H9 (cell line): ENCODE measurements at regions not wholly inside any gene's neighbourhood (a gene's known extent, or its start where the extent isn't known, plus 50 kb on each side); places are given as distances from the start of the nearest gene placed in this dataset.
"Not testable (repeated sequence)": the region's sequence is repeated elsewhere in the genome, so short reads cannot be mapped to it uniquely, and the experiment has no call there.

Experiments
- DNase-seq: peaks from one replicate; pipeline ENCODE4 v3.0.0-alpha.2; 2017
- H2AFZ ChIP-seq: one replicate; pipeline ENCODE4 v1.6.1; 2013; ENCODE audit warnings: mild to moderate bottlenecking, low read length, control low read depth, moderate library complexity
- H2AK5ac ChIP-seq: 2 replicates; pipeline ENCODE4 v1.6.1; 2013; ENCODE audit warnings: low read length, control low read depth, mixed read lengths; ENCODE audit not compliant: insufficient read length
- H2BK120ac ChIP-seq: one replicate; pipeline ENCODE4 v1.6.1; 2013; ENCODE audit warnings: low read depth, mild to moderate bottlenecking, low read length, control low read depth, inconsistent platforms; ENCODE audit not compliant: poor library complexity, severe bottlenecking
- H2BK12ac ChIP-seq: 2 replicates; pipeline ENCODE4 v1.6.1; 2013; ENCODE audit warnings: low read length, control low read depth, mixed read lengths, low read depth; ENCODE audit not compliant: insufficient read length
- H2BK15ac ChIP-seq: 2 replicates; pipeline ENCODE4 v1.6.1; 2013; ENCODE audit warnings: low read depth, low read length, control low read depth
- H2BK20ac ChIP-seq: one replicate; pipeline ENCODE4 v1.6.1; 2013; ENCODE audit warnings: low read depth, mild to moderate bottlenecking, low read length, control low read depth, inconsistent platforms; ENCODE audit not compliant: poor library complexity, severe bottlenecking
- H2BK5ac ChIP-seq: 2 replicates; pipeline ENCODE4 v1.6.1; 2013; ENCODE audit warnings: low read length, control low read depth, mixed read lengths; ENCODE audit not compliant: insufficient read length
- H3K14ac ChIP-seq: 2 replicates; pipeline ENCODE4 v1.6.1; 2013; ENCODE audit warnings: low read length, control low read depth; ENCODE audit not compliant: insufficient read depth
- H3K18ac ChIP-seq: 2 replicates; pipeline ENCODE4 v1.6.1; 2013; ENCODE audit warnings: low read depth, mild to moderate bottlenecking, mixed read lengths, low read length, control low read depth; ENCODE audit not compliant: insufficient read length
- H3K23ac ChIP-seq: 2 replicates; pipeline ENCODE4 v1.6.1; 2013; ENCODE audit warnings: low read length, control low read depth, mixed read lengths, low read depth; ENCODE audit not compliant: insufficient read length
- H3K23me2 ChIP-seq: 2 replicates; pipeline ENCODE4 v1.6.1; 2013; ENCODE audit warnings: low read depth, mild to moderate bottlenecking, mixed read lengths, low read length, control low read depth; ENCODE audit not compliant: insufficient read length, poor library complexity, severe bottlenecking
- H3K27ac ChIP-seq: 2 replicates; pipeline ENCODE4 v1.5.1; 2013; ENCODE audit warnings: low read length, control low read depth, mixed read lengths, low read depth; ENCODE audit not compliant: insufficient read length
- H3K27me3 ChIP-seq: 2 replicates; pipeline ENCODE4 v1.6.1; 2013; ENCODE audit warnings: low read length, control low read depth, inconsistent platforms; ENCODE audit not compliant: insufficient read depth
- H3K4ac ChIP-seq: 2 replicates; pipeline ENCODE4 v1.6.1; 2013; ENCODE audit warnings: low read depth, mild to moderate bottlenecking, control low read depth, inconsistent platforms, low read length, moderate library complexity
- H3K4me1 ChIP-seq: 2 replicates; pipeline ENCODE4 v1.6.1; 2013; ENCODE audit warnings: low read length, control low read depth, inconsistent platforms; ENCODE audit not compliant: insufficient read depth
- H3K4me2 ChIP-seq: 2 replicates; pipeline ENCODE4 v1.6.1; 2013; ENCODE audit warnings: low read length, control low read depth, mixed read lengths; ENCODE audit not compliant: insufficient read length, insufficient read depth
- H3K56ac ChIP-seq: 2 replicates; pipeline ENCODE4 v1.6.1; 2013; ENCODE audit warnings: low read depth, mild to moderate bottlenecking, mixed read lengths, low read length, control low read depth; ENCODE audit not compliant: insufficient read length
- H3K79me1 ChIP-seq: 2 replicates; pipeline ENCODE4 v1.6.1; 2013; ENCODE audit warnings: low read depth, mild to moderate bottlenecking, moderate library complexity, low read length, control low read depth, inconsistent platforms; ENCODE audit not compliant: insufficient read depth, poor library complexity, severe bottlenecking
- H3K79me2 ChIP-seq: 2 replicates; pipeline ENCODE4 v1.6.1; 2013; ENCODE audit warnings: low read length, control low read depth, inconsistent platforms; ENCODE audit not compliant: insufficient read depth
- H3K9ac ChIP-seq: 2 replicates; pipeline ENCODE4 v1.6.1; 2013; ENCODE audit warnings: low read length, control low read depth, mixed read lengths; ENCODE audit not compliant: insufficient read length; ENCODE audit errors: extremely low read depth
- H3K9me3 ChIP-seq: one replicate; pipeline ENCODE4 v1.6.1; 2013; ENCODE audit warnings: low read depth, low read length, inconsistent platforms; ENCODE audit not compliant: control insufficient read depth
- H3T11ph ChIP-seq: one replicate; pipeline ENCODE4 v1.6.1; 2013; ENCODE audit warnings: mild to moderate bottlenecking, low read length, control low read depth, inconsistent platforms
- H4K20me1 ChIP-seq: one replicate; pipeline ENCODE4 v1.6.1; 2013; ENCODE audit not compliant: control insufficient read depth, insufficient read length, insufficient read depth
- H4K5ac ChIP-seq: 2 replicates; pipeline ENCODE4 v1.6.1; 2013; ENCODE audit warnings: low read depth, mild to moderate bottlenecking, mixed read lengths, low read length, control low read depth; ENCODE audit not compliant: insufficient read length
- H4K8ac ChIP-seq: replicated peaks from 2 replicates; pipeline ENCODE4 v1.6.1; 2013; ENCODE audit warnings: low read length, control low read depth, mixed read lengths, low read depth; ENCODE audit not compliant: insufficient read length
- H4K91ac ChIP-seq: 2 replicates; pipeline ENCODE4 v1.6.1; 2013; ENCODE audit warnings: low read depth, mild to moderate bottlenecking, moderate library complexity, mixed read lengths, low read length, control low read depth; ENCODE audit not compliant: insufficient read length
- H3K27ac Mint-ChIP-seq, 3 experiments: 2 replicates in 2 of 3; 3 replicates in 1 of 3; pipeline ENCODE4 v1.8.0; 2020 to 2021; ENCODE audit warnings: mixed read lengths in 3 of 3, mild to moderate bottlenecking in 1 of 3, moderate library complexity in 1 of 3
- H3K27me3 Mint-ChIP-seq: 2 replicates; pipeline ENCODE4 v1.8.0; 2021; ENCODE audit warnings: low read depth, mild to moderate bottlenecking, moderate library complexity, mixed read lengths
- H3K36me3 Mint-ChIP-seq, 3 experiments: 2 replicates in 2 of 3; 3 replicates in 1 of 3; pipeline ENCODE4 v1.8.0; 2020 to 2021; ENCODE audit warnings: low read depth in 3 of 3, mixed read lengths in 3 of 3; ENCODE audit not compliant: insufficient read depth in 1 of 3
- H3K4me1 Mint-ChIP-seq, 2 experiments: 2 replicates each; pipeline ENCODE4 v1.8.0; 2020; ENCODE audit warnings: mixed read lengths in 2 of 2
- H3K4me3 Mint-ChIP-seq, 2 experiments: 2 replicates in 1 of 2; 3 replicates in 1 of 2; pipeline ENCODE4 v1.8.0; 2020 to 2021; ENCODE audit warnings: mild to moderate bottlenecking in 2 of 2, mixed read lengths in 2 of 2, moderate library complexity in 1 of 2
- H3K9me3 Mint-ChIP-seq, 2 experiments: 2 replicates in 1 of 2; 3 replicates in 1 of 2; pipeline ENCODE4 v1.8.0; 2020; ENCODE audit warnings: mild to moderate bottlenecking in 2 of 2, mixed read lengths in 2 of 2, moderate library complexity in 1 of 2
- CTCF ChIP-seq: fragments of 200-600 bp; sonication (generic); conservative IDR thresholded peaks from 3 replicates; pipeline ENCODE4 v1.8.0; 2021; ENCODE audit warnings: antibody characterized with exemption, mild to moderate bottlenecking
- WGBS: extraction: QIAGEN DNeasy Blood & Tissue Kit; methylation state at CpG from one replicate; pipeline ENCODE4 v1.1.7; 2013; ENCODE audit warnings: missing lambda C conversion rate, low lambda C conversion rate, mixed read lengths; ENCODE audit not compliant: insufficient read length; ENCODE audit errors: extremely low coverage; 5-methylcytosine and 5-hydroxymethylcytosine counted together

- H2BK5ac ChIP-seq, result no peak overlapping the region
- H3K9ac ChIP-seq, result no peak overlapping the region
- no peak overlapping the region for H2BK20ac ChIP-seq
- no peak overlapping the region for H3K27ac ChIP-seq
- H2BK120ac ChIP-seq, result no peak overlapping the region
- no peak overlapping the region for H3K4me2 ChIP-seq
- no peak overlapping the region for H2BK15ac ChIP-seq
- no peak for DNase-seq
- no peak overlapping the region for H4K8ac ChIP-seq
- no peak overlapping the region for H3K23ac ChIP-seq
- H3K9me3 ChIP-seq, result peaks cover 19% of the 10 kb centered on the region
- H3T11ph ChIP-seq, result no peak overlapping the region
- no peak overlapping the region for H4K5ac ChIP-seq
- no peak for TF ChIP-seq CTCF
- H3K9me3 Mint-ChIP-seq, result peaks cover 33 to 35% of the 10 kb centered on the region in 2 experiments
- H3K4me1 ChIP-seq, result no peaks in the 10 kb centered on the region
- H3K27ac Mint-ChIP-seq, result no peak overlapping the region
- no peak overlapping the region for H3K14ac ChIP-seq
- no peak overlapping the region for H3K56ac ChIP-seq
- H3K27me3 ChIP-seq, result no peaks in the 10 kb centered on the region
- no peak overlapping the region for H2AK5ac ChIP-seq
- WGBS, result no CpG with 5 or more reads among the region's 7 CpGs
- peaks cover 1% of the 10 kb centered on the region for H3K27me3 Mint-ChIP-seq
- H2AFZ ChIP-seq, result no peak overlapping the region
- H3K79me2 ChIP-seq, result no peaks in the 10 kb centered on the region
- no peaks in the 10 kb centered on the region for H3K79me1 ChIP-seq
- no peak overlapping the region for H3K4me3 Mint-ChIP-seq
- H4K20me1 ChIP-seq, result no peaks in the 10 kb centered on the region
- no peak overlapping the region for H4K91ac ChIP-seq
- H3K4me1 Mint-ChIP-seq, result no peaks in the 10 kb centered on the region
- H3K4ac ChIP-seq, result no peak overlapping the region
- H3K36me3 Mint-ChIP-seq, result peaks cover 10 to 30% (median 22%) of the 10 kb centered on the region in 3 experiments
- H3K23me2 ChIP-seq, result no peaks in the 10 kb centered on the region
- no peak overlapping the region for H2BK12ac ChIP-seq
- no peak overlapping the region for H3K18ac ChIP-seq
These were observed 377.7 kb downstream of the IL20RB start for GRCh38 chr3:137335478-137335877.

GRCh38 chr3:137338400-137338799, 380.6 kb downstream of the IL20RB start:
- Mint-ChIP-seq H3K36me3 (peaks cover 10 to 31% (median 22%) of the 10 kb centered on the region in 3 experiments), H3K9me3 (peaks cover 35 to 37% of the 10 kb centered on the region in 2 experiments)
- H3K56ac ChIP-seq, H3T11ph ChIP-seq, H3K14ac ChIP-seq, H3K79me2 ChIP-seq, H3K27me3 ChIP-seq, DNase-seq, H3K23me2 ChIP-seq, H2AK5ac ChIP-seq, H3K9ac ChIP-seq, H3K4me3 Mint-ChIP-seq, H3K27ac ChIP-seq, H4K20me1 ChIP-seq, H2BK120ac ChIP-seq, H2BK15ac ChIP-seq, H2BK5ac ChIP-seq, H4K91ac ChIP-seq, H4K5ac ChIP-seq, H3K4me1 Mint-ChIP-seq, H3K4me1 ChIP-seq, H3K18ac ChIP-seq, H3K23ac ChIP-seq, H3K79me1 ChIP-seq, H2BK20ac ChIP-seq, H2AFZ ChIP-seq, H4K8ac ChIP-seq, H3K4ac ChIP-seq, H2BK12ac ChIP-seq, H3K27me3 Mint-ChIP-seq, H3K4me2 ChIP-seq, H3K27ac Mint-ChIP-seq: not testable (repeated sequence)
- H3K9me3 ChIP-seq, result peaks cover 19% of the 10 kb centered on the region
- no CpG with 5 or more reads among the region's 5 CpGs for WGBS
